HUES6 (cell line): ENCODE measurements at regions not wholly inside any gene's neighbourhood (a gene's known extent, or its start where the extent isn't known, plus 50 kb on each side); places are given as distances from the start of the nearest gene placed in this dataset.

Source experiments
- H3K27ac ChIP-seq: 2 replicates; pipeline ENCODE4 v1.7.0; 2013; ENCODE audit warnings: low read depth, mild to moderate bottlenecking, low read length, inconsistent platforms
- H3K27me3 ChIP-seq: 2 replicates; pipeline ENCODE4 v1.6.1; 2013; ENCODE audit warnings: low read length; ENCODE audit not compliant: control insufficient read depth, insufficient read depth
- H3K36me3 ChIP-seq: 2 replicates; pipeline ENCODE4 v1.6.1; 2013; ENCODE audit warnings: low read length; ENCODE audit not compliant: control insufficient read depth, insufficient read depth
- H3K4me1 ChIP-seq: 2 replicates; pipeline ENCODE4 v1.6.1; 2013; ENCODE audit warnings: low read length; ENCODE audit not compliant: control insufficient read depth, insufficient read depth
- H3K4me3 ChIP-seq: 2 replicates; pipeline ENCODE4 v1.5.1; 2013; ENCODE audit warnings: low read depth, low read length
- H3K9ac ChIP-seq: one replicate; pipeline ENCODE4 v1.6.1; 2013; ENCODE audit warnings: mild to moderate bottlenecking, low read length
- H3K9me3 ChIP-seq: 2 replicates; pipeline ENCODE4 v1.6.1; 2013; ENCODE audit warnings: low read depth, low read length; ENCODE audit not compliant: control insufficient read depth, insufficient read depth

DNA sequence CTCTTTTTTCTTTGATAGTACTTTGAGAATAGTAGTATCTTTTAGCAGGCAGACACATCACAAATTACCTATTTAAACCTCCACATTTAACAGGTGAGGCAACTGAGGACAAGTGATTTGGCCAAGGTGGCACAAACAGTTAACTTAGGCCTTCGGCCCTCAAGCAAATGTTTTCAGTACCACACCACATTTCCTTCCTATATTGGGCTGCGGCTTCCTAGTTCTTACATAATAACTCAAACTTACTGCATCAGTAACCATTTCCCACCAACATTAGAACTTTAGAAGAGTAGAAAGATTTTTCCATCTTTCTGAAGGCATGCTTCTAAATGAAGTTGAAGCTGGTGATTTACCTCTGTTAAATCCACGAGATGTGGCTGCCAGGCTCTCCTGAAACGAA lies 63.2 kb upstream of the SLC4A4 start:
- no peak overlapping the region for H3K27ac ChIP-seq
- no peaks in the 10 kb centered on the region for H3K9me3 ChIP-seq
- no peak overlapping the region for H3K9ac ChIP-seq
- H3K4me1 ChIP-seq = no peaks in the 10 kb centered on the region
- H3K4me3 ChIP-seq = no peak overlapping the region
- H3K27me3 ChIP-seq = no peaks in the 10 kb centered on the region
- no peaks in the 10 kb centered on the region for H3K36me3 ChIP-seq

DNA sequence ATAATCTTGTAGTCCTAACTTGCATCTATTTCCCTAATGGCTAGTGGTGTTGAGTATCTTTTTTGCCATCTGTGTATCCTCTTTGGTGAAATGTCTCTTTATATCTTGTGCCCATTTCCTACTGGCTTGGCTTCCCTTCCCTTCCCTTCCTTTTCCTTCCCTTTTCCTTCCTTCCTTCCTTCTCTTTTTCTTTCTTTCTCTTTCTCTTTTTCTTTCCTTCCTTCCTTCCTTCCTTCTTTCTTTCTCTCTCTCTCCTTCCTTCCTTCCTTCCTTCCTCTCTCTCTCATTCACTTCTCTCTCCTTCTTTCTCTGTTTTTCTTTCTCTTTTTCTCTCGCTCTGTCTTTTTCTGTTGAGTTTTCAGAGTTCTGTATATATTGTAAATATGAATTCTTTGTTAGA lies 61.5 kb upstream of the SLC4A4 start:
- Histone ChIP-seq H3K9ac (no peak overlapping the region), H3K9me3 (no peaks in the 10 kb centered on the region), H3K36me3 (no peaks in the 10 kb centered on the region), H3K27me3 (no peaks in the 10 kb centered on the region), H3K4me1 (no peaks in the 10 kb centered on the region), H3K4me3 (no peak overlapping the region), H3K27ac (no peak overlapping the region)

DNA sequence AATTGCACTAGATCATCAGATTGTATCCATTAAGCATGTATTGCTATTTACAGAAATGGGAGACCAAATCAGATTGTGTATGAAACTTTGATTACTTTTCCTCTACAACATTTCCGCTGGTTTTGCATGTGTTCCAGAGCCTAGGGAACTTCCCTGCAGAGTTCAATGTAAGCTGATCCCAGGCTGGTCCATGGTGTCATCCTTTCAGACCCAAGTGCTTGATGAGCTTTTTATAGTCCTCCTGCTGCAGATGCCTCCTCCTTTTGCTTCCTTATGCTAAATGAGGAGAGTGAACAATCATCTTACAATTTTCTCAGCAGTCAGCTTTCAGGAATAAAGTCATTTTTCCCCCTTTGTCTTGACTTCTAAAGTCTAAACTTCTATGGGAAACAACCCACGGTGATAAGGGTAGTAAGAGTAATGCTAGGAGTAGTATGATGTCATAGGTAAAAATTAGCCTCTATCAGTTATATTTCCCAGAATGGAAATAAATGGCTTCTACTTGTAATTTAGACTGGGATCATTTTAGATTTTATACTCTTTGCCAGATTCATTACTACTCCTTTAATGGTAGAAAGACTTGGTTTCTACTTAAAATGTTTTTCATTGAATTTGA lies 55.1 kb upstream of the SLC4A4 start:
- Histone ChIP-seq H3K27ac (no peak overlapping the region), H3K4me1 (no peaks in the 10 kb centered on the region), H3K36me3 (no peaks in the 10 kb centered on the region), H3K27me3 (no peaks in the 10 kb centered on the region), H3K9me3 (no peaks in the 10 kb centered on the region), H3K4me3 (no peak overlapping the region), H3K9ac (no peak overlapping the region)

DNA sequence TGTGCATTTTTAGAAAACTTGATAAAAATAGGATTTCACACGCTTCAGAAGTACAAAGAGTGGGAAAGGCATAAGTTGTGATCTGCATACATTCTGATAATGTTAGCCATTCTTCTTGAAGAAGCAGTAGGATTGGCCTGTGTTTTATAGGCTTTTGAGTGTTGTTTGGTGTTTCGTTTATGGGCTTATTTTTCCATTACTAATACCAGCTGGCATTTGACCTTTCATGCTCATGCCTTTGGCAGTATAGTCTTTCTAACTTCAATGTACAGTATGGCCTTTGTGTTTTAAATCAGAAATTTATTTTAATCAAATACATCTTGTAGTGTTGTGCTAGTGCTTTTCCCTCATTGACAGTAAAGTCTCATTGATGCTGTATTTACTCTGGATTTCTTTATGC lies 51.5 kb upstream of the SLC4A4 start:
- H3K36me3 ChIP-seq = no peaks in the 10 kb centered on the region
- no peaks in the 10 kb centered on the region for H3K9me3 ChIP-seq
- no peak overlapping the region for H3K27ac ChIP-seq
- H3K27me3 ChIP-seq = no peaks in the 10 kb centered on the region
- H3K4me1 ChIP-seq = no peaks in the 10 kb centered on the region
- no peak overlapping the region for H3K4me3 ChIP-seq
- no peak overlapping the region for H3K9ac ChIP-seq

DNA sequence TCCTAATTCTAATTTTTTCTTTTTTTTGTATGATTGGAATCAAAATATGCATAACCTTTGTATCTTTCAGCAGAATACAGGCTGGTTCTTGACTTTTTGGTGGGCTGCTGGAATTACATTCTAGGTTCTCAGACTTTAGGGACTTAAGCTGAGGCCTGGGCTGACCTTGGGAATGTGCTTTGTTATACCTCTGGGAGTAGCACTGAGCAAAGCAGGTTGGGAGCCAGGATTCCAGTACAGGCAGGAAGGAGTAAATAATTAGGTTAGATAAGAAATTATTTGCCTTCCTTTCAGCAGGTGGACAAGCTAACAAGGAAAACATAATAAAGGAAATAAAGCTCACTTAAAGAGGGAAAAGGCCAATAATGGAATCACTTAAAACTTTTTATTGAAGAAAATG lies 49.9 kb upstream of the SLC4A4 start:
- H3K4me1 ChIP-seq = no peaks in the 10 kb centered on the region
- H3K36me3 ChIP-seq = no peaks in the 10 kb centered on the region
- no peak overlapping the region for H3K4me3 ChIP-seq
- no peaks in the 10 kb centered on the region for H3K27me3 ChIP-seq
- H3K9me3 ChIP-seq = no peaks in the 10 kb centered on the region
- H3K27ac ChIP-seq = no peak overlapping the region
- no peak overlapping the region for H3K9ac ChIP-seq
